K562 (cell line): ENCODE measurements at regions not wholly inside any gene's neighbourhood (a gene's known extent, or its start where the extent isn't known, plus 50 kb on each side); places are given as distances from the start of the nearest gene placed in this dataset.

ENCODE experiments used
- ATAC-seq: fragments of 200-7000 bp; cut with Tn5 transposase; 3 replicates; pipeline ENCODE4 v1.9.1; 2020; ENCODE audit warnings: moderate library complexity
- BruUV-seq: library from RNA; stranded (reverse); fragments of 400-500 nt; replicated peaks from 2 replicates; lab custom pipeline; 2021; lab: Mats Ljungman, UMichigan
- CTCF ChIA-PET: fragments of 300-600 bp; formaldehyde crosslinking; extraction: SDS; loops from one replicate; lab custom pipeline; 2021; ENCODE audit warnings: low intra/inter-chr PET ratio; lab: Yijun Ruan, JAX
- POLR2A ChIA-PET: fragments of 300-600, 350-650 bp; sonication (Branson Sonifier 250); formaldehyde crosslinking; extraction: SDS; loops from one replicate; lab custom pipeline; 2021; ENCODE audit warnings: antibody characterized with exemption, inconsistent platforms; lab: Yijun Ruan, JAX
- DNase-seq, 4 experiments: peaks; one replicate each; pipeline versions ENCODE4 v3.0.0 to v3.0.0-alpha.2; 2011 to 2018; ENCODE audit warnings: low spot score in 3 of 4, mixed read lengths in 3 of 4; ENCODE audit errors: extremely low read depth in 1 of 4
- FAIRE-seq: peaks from 2 replicates; lab custom pipeline; 2011; peaks lifted over from hg19 to GRCh38; lab: Jason Lieb, UNC
- H2AFZ ChIP-seq: 2 replicates; pipeline ENCODE4 v1.6.0; 2011; ENCODE audit warnings: low read depth, low read length, control low read depth, inconsistent platforms
- H3K27ac ChIP-seq: fragments of 200-600 bp; 3 replicates; pipeline ENCODE4 v1.8.0; 2011; ENCODE audit warnings: low read depth, mild to moderate bottlenecking, control low read depth, inconsistent platforms, low read length, moderate library complexity, mixed read lengths; ENCODE audit errors: extremely low read depth
- H3K27me3 ChIP-seq, 2 experiments: fragments of 300-600 bp in 1 of 2; 2 replicates in 1 of 2; 3 replicates in 1 of 2; pipeline versions ENCODE4 v1.6.0 to v1.8.0; 2011; ENCODE audit warnings: inconsistent platforms in 2 of 2, low read length in 2 of 2, mild to moderate bottlenecking in 1 of 2, mixed read lengths in 1 of 2, moderate library complexity in 1 of 2; ENCODE audit not compliant: control insufficient read depth in 2 of 2, insufficient read depth in 2 of 2
- H3K36me3 ChIP-seq: fragments of 300-600 bp; 3 replicates; pipeline ENCODE4 v1.8.0; 2011; ENCODE audit warnings: mild to moderate bottlenecking, low read length, inconsistent platforms; ENCODE audit not compliant: control insufficient read depth, insufficient read depth
- H3K4me1 ChIP-seq, 2 experiments: fragments of 200-600 bp in 1 of 2; replicated peaks in 1 of 2; 2 replicates in 1 of 2; 3 replicates in 1 of 2; pipeline versions ENCODE4 v1.5.1 to v1.8.0; 2011; ENCODE audit warnings: inconsistent platforms in 2 of 2, low read length in 2 of 2, mild to moderate bottlenecking in 1 of 2, mixed read lengths in 1 of 2, moderate library complexity in 1 of 2; ENCODE audit not compliant: control insufficient read depth in 2 of 2, insufficient read depth in 2 of 2
- H3K4me2 ChIP-seq: 2 replicates; pipeline ENCODE4 v1.6.1; 2011; ENCODE audit warnings: low read length, control low read depth, inconsistent platforms, mixed read lengths; ENCODE audit not compliant: insufficient read depth
- H3K4me3 ChIP-seq: fragments of 200-600 bp; sonication (generic), shearing (Covaris generic); 2 replicates; pipeline ENCODE4 v1.5.1; 2016; ENCODE audit warnings: control low read depth, inconsistent platforms
- H3K79me2 ChIP-seq: fragments of 200-600 bp; 3 replicates; pipeline ENCODE4 v1.8.0; 2011; ENCODE audit warnings: low read length, inconsistent platforms; ENCODE audit not compliant: control insufficient read depth, insufficient read depth
- H3K9ac ChIP-seq, 2 experiments: 2 replicates each; pipeline versions ENCODE4 v1.6.0 to v1.6.1; 2011; ENCODE audit warnings: low read depth in 2 of 2, low read length in 2 of 2, control low read depth in 1 of 2, inconsistent platforms in 1 of 2, mild to moderate bottlenecking in 1 of 2, mixed read lengths in 1 of 2; ENCODE audit not compliant: insufficient read depth in 1 of 2
- H3K9me1 ChIP-seq: one replicate; pipeline ENCODE4 v1.6.0; 2011; ENCODE audit warnings: inconsistent platforms, mild to moderate bottlenecking, low read length, moderate library complexity; ENCODE audit not compliant: control insufficient read depth, insufficient read depth
- H3K9me3 ChIP-seq: replicated peaks from 2 replicates; pipeline ENCODE4 v1.5.1; 2011; ENCODE audit warnings: low read depth, low read length, inconsistent platforms; ENCODE audit not compliant: control insufficient read depth, insufficient read depth
- H4K20me1 ChIP-seq: replicated peaks from 2 replicates; pipeline ENCODE4 v1.6.1; 2011; ENCODE audit warnings: low read length, inconsistent platforms, mixed read lengths; ENCODE audit not compliant: control insufficient read depth, insufficient read depth
- CCAR2 ChIP-seq: fragments of 200-400 bp; formaldehyde crosslinking; IDR thresholded peaks from 2 replicates; pipeline ENCODE4 v1.6.1; 2017; ENCODE audit warnings: mild to moderate bottlenecking, low read depth, low read length
- CEBPG ChIP-seq, 3 experiments: fragments of 200-800 bp in 1 of 3; sonication (Bioruptor generic) in 1 of 3; sonication (generic) in 1 of 3; formaldehyde crosslinking in 1 of 3; IDR thresholded peaks in 2 of 3; conservative IDR thresholded peaks in 1 of 3; 2 replicates each; pipeline versions ENCODE4 v1.6.1 to v1.8.0; 2016 to 2022; ENCODE audit warnings: missing compliant biosample characterization in 2 of 3, missing genetic modification characterization in 2 of 3, mild to moderate bottlenecking in 1 of 3, missing genetic modification reagents in 1 of 3
- MEF2A ChIP-seq: IDR thresholded peaks from 2 replicates; pipeline ENCODE4 v1.6.1; 2011; ENCODE audit warnings: low read depth, mild to moderate bottlenecking, low read length, moderate library complexity; ENCODE audit not compliant: control insufficient read depth
- SLC30A9 ChIP-seq: fragments of 250-450 bp; sonication (Bioruptor Pico); IDR thresholded peaks from 2 replicates; pipeline ENCODE4 v1.8.0; 2022; ENCODE audit warnings: mild to moderate bottlenecking, moderate library complexity
- ZNF644 ChIP-seq: fragments of 200-800 bp; sonication (Bioruptor generic); IDR thresholded peaks from 2 replicates; pipeline ENCODE4 v1.6.1; 2016; ENCODE audit warnings: low read depth, missing genetic modification characterization, missing compliant biosample characterization
- WGBS: fragments of 100-300 bp; shearing (Covaris generic); methylation state at CpG from one replicate; pipeline ENCODE4 v1.1.6; 2016; ENCODE audit warnings: low coverage, mixed read lengths; ENCODE audit not compliant: insufficient coverage; ENCODE audit errors: missing lambda C conversion rate; 5-methylcytosine and 5-hydroxymethylcytosine counted together
- in situ Hi-C: fragments of 300-500 bp; cut with MboI; formaldehyde crosslinking; loops from 4 replicates; pipeline ENCODE4 v1.15.0; 2018; ENCODE audit warnings: inconsistent platforms, mixed read lengths
- intact Hi-C: fragments of 100-400 bp; cut with micrococcal nuclease; formaldehyde crosslinking; loops from 2 replicates; pipeline ENCODE4 v1.14.2; 2022
- TF ChIP-seq, protein P1 (sequence below): fragments of 250-450 bp; sonication (Bioruptor Pico); IDR thresholded peaks from 2 replicates; pipeline ENCODE4 v1.5.0; 2021; ENCODE audit warnings: mild to moderate bottlenecking, moderate library complexity

GRCh38 chr18:45506951-45507350, 108.3 kb upstream of the SLC14A2 start:
- FAIRE-seq (no peak), DNase-seq (no peak)
- H4K20me1 ChIP-seq = no peaks in the 10 kb centered on the region
- POLR2A ChIA-PET = interaction anchor here (0.6 kb wide), 1 partner anchor 50 kb away, joined by 3 read pairs; no protein-coding TSS in a partner anchor
- no peak overlapping the region for H3K27ac ChIP-seq
- 3% methylated on average over 4 of the region's 4 CpGs for WGBS
- H3K9me3 ChIP-seq = no peaks in the 10 kb centered on the region
- H3K79me2 ChIP-seq = no peaks in the 10 kb centered on the region
- TF ChIP-seq CEBPG (CRISPR knock-in tag; IDR thresholded peaks at IDR 0.05) = no peak
- no peak for TF ChIP-seq CEBPG (tag; conservative IDR thresholded peaks at IDR 0.05 in 1 of 2, IDR thresholded peaks at IDR 0.05 in 1 of 2)
- TF ChIP-seq ZNF644 = no peak
- TF ChIP-seq, protein P1, sequence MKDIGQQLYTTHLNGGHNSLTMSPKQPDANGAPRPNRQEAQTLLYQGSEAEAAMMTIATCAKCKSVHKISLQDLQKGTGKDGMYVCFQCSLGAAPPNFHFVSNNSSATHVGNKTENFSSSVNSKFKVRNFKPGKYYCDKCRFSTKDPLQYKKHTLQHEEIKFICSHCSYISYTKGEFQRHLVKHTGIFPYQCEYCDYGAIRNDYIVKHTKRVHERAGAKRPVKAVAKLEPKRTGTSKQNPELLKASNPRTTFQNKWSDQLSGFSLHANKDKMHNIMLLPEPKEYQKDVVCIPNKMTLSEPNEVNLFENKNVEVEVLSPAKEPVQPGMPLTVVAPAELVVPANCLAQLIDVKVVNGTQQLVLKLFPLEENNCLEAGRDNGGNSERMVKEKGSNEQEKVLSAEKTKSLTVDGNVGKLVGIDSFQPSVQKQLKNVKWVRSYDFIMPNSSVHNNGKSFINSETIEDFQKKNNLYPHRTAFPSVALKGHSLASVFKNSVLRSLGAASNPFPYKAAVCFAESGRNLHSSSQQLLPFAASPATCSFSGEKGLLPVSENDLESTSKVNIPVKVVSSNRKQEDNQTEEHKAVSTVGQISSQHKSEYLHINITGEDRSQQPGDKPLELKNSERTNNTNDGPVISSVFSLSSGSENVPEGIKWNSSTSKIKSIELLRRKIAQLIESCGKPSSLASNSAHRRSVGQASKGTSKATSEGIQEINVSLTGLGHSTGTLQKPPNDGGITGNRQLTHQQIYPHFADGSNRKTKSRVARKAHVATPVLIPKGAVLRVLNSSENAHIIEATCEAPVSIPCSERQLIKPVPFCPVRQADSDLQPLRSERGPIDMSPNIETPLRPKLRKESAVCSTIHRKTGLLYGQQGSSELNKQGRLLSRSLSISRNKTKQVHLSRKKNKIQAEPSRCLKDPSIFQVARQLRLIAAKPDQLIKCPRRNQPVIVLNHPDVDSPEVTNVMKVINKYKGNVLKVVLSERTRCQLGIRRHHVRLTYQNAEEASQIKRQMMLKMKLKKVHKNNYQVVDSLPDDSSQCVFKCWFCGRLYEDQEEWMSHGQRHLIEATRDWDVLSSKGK (CRISPR knock-in tag) = no peak
- TF ChIP-seq CCAR2 = no peak
- no peak for TF ChIP-seq MEF2A
- no peak for TF ChIP-seq SLC30A9 (CRISPR knock-in tag)
- TF ChIP-seq, all 486 proteins: peak for 0
- H3K9me1 ChIP-seq = no peaks in the 10 kb centered on the region
- CTCF ChIA-PET = no interaction called here
- H3K9ac ChIP-seq = no peak overlapping the region
- BruUV-seq = no TSS peak
- no peaks in the 10 kb centered on the region for H3K36me3 ChIP-seq
- no peak overlapping the region for H3K4me2 ChIP-seq
- ATAC-seq = no peak
- H3K4me3 ChIP-seq = no peak overlapping the region
- in situ Hi-C loops (no loop called here), intact Hi-C loops (no loop called here)
- no peaks in the 10 kb centered on the region for H3K27me3 ChIP-seq
- no peaks in the 10 kb centered on the region for H3K4me1 ChIP-seq
- no peak overlapping the region for H2AFZ ChIP-seq
